Femur (tissue), 1 donor: ENCODE measurements at regions not wholly inside any gene's neighbourhood (a gene's known extent, or its start where the extent isn't known, plus 50 kb on each side); places are given as distances from the start of the nearest gene placed in this dataset.

ENCODE experiments used
- DNase-seq: peaks from one replicate; pipeline ENCODE4 v3.0.0-alpha.2; 2017

DNA sequence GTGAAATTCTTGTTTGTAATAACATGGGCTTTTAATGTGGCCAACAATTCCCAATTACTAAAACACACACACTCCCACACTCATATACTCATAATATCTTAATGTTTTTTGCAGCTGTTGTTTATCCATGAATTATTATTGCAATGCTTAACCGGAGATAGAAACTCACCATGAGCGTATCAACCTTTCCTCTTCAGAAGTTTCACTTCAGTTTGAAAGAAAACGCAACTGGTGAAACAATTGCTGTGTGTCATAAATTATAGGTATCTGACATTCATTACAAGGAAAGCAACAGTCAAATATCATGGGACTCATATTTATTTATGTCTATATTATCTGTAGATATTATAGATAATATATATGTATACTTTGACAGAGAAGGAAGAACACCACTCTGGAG is 104.1 kb downstream of the HDGFL1 start:
- DNase-seq, result no peak

DNA sequence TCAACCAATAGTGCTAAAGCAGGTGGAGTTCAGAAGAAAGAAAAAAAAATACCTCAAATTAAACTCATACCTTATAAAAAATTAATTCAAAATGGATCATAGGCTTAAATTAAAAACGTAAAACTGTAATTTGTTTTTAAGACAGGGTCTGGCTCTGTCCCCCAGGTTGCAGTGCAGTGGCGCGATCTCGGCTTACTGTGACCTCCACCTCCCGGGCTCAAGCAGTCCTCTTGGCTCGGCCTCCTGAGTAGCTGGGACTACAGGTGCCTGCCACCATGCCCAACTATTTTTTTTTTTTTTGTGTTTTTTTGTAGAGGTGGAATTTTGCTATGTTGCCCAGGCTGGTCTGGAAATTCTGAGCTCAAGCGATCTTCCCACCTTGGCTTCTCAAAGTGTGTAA is 111.6 kb downstream of the HDGFL1 start:
- no peak for DNase-seq

DNA sequence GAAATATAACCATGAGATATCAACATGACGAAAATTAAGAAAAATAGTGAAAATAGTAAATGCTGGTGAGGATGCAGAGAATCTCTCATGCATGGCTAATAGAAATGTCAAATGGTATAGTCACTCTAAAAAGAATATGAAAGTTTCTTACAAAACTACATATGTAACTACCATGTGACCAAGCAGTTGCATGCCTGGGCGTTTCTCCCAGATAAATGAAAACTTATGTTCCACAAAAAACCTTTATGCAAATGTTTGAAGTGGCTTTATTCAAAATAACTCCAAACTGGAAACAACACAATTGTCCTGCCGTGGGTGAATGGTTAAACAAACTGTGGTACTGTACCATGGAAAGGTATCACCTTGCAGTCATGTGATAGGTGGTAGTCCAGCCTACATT is 112.4 kb downstream of the HDGFL1 start:
- no peak for DNase-seq

DNA sequence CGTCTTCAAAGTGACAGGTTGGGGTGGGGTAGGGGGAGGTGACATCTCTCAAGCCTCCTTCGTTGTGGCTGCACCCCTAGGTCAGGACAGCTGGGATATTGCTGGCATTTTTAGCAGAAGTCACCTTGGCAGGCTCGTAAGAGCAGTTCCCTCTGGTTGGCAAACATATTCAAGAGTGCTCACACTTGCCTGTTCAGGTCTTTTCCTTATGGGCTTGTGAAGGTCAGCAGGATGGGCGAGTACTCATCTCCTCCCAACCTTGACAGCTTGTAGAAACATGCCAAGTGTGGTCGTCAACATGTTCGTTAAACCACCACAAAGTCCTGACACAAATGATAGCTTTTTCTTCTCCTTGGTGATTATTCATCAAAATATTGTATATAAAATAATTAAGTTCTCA is 113.6 kb downstream of the HDGFL1 start:
- DNase-seq, result no peak

DNA sequence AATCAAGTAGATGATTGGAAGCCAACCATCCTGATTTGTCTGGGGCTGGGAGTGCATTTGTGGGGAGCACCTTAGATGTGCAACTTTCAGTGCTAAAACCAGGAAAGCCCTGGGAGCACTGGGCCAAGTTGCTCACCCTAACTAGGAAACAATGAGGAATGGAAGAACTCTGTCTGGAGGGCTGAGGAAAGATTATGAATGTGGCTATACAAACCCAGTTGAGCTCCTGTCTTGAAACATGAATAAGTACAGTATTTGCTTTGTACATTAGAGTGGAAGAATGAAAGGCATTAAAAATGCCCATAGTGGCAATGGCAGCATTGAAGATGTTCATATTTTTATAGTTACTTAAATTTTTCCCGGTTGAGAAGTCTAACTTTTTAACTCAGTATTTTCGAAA is 121.1 kb downstream of the HDGFL1 start:
- no peak for DNase-seq

DNA sequence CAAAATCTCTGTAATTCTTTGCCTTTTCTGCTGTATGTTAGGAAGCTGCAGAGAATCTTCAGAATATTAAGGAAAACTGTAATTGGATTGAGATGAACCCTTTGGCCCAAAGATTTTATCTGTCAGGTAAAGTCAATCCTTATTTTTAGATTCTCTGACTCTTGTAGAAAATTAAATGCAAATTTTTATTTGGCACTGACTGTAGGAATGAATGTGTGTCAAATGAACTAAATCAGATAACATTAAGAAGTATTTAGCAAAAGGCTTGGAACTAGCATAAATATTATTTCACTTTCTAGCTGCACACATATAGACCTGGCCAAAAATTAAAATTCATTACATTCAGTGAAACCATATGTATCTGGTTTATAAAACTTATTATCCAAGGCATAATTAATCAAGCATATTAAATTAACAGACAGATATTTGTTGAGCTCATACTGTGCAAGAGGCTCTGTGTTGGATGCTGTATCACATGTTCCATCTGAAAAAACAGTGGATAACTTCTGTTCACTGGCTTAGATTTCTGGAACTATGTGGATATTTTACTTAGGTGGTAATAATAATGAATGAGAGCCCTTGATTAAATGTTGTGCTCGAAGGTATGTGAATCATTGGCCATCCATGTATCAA is 124.8 kb downstream of the HDGFL1 start:
- no peak for DNase-seq

DNA sequence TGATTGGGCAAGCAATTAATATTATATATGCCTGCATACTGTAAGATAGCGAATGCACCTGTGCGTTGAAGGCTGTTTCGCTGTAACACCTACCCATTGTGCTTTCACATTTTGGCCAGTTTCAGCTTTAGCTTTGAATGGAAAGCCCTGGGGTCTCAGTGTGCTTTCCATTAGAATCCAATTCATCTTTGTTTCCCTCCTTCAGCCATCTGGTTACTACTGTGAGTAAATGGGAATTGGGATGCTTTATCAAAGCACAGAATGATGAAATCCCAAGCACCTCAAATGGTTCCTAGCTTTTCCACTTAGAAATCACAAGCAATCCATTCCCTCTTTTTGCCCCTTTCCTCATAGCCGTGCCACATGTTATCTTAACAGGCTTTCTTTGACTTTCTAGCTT is 127.1 kb downstream of the HDGFL1 start:
- DNase-seq, result no peak

DNA sequence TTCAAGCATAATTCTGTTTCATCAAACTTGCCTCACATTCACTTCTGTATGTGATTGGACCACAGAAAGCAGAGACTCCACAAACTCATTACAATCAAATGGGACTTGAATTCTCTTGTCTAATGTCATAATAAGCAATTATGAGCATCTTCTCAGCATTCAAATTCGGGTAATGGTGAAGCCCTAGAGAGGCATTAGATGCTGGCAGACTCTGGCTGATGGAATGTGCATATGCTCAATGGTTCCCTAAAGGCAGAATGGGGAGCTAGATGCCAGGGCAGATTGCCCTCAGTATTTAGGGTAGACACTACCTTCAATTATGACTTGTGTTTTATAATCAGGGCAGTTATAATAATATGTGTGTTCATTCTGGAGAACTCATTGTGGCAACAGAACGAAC is 127.9 kb downstream of the HDGFL1 start:
- DNase-seq, result no peak

DNA sequence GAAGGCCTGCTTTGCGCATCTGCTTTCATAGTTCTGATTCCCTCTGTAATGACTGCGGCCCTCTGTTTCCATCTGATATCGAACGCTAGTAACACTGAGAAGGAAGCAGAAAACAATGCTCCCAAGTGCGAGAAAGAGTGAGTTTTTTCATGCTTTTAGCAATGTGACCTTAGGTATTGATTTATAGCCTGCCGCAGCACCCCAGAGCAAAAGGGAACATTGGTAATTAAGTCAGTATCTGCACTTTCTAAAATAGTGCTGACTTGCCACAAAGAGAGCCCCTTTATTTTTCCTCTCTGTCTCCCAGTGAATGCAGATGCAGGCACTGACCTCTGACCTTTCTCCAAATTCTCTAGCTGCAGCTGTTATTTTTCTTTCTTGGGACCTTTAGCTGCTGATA is 129.8 kb downstream of the HDGFL1 start:
- DNase-seq, result no peak

DNA sequence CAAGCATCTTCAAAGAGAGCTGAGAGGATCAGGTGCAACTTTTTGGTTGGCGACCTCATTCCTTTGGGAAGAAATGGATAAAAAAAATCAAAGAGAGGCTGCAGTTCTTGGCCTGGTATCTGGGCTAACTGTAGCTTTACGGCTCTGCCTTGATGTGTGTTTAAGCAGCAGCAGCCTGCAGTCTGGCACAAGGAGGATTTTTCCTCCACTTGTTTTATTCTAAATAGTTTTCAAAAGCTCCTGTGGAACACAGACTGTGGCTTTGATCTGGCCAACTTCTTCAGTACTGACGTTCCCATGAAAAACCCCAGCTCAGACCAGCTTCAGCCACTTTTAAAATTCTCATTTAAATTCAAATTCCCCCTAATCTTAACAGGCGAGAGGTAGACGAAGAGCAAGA is 137.3 kb downstream of the HDGFL1 start:
- no peak for DNase-seq

DNA sequence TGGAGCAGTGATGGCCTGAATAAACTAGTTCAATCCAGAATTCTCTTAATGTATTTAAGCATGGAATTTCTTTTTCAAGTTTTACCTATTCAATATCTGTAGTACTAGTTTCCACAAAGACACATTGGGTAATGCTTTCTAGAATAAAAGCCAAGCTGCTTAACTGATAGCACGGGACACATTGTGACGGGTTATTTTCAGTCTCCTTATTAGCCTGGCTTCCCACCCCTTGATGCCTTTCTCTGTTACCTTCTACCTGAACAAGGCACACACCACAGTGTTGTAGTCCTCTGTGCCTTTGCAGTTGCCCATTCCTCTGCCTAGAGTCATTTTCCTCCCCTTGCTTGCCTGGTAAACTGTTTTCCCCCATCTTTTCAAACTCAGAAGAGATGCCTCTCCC is 139.1 kb downstream of the HDGFL1 start:
- no peak for DNase-seq

DNA sequence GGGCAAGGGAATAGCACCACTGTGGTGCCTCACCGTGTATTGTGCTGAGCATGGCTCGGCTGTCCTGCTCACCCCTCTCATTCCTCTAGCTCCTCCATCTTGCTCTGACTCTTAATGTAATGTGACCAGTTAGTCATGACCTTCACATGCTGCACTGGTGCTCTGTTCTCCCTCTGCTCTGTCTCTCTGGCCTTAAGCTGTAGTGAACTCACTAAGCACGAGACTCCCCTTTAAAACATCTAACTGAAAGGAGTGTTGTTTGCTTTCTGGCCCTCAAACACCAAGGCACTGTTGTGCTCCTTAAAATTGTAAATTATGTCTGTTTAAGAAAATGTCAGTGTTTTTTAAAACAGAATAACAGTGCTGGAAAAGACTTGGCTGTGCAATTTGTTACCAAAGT is 140.4 kb downstream of the HDGFL1 start:
- DNase-seq, result no peak

DNA sequence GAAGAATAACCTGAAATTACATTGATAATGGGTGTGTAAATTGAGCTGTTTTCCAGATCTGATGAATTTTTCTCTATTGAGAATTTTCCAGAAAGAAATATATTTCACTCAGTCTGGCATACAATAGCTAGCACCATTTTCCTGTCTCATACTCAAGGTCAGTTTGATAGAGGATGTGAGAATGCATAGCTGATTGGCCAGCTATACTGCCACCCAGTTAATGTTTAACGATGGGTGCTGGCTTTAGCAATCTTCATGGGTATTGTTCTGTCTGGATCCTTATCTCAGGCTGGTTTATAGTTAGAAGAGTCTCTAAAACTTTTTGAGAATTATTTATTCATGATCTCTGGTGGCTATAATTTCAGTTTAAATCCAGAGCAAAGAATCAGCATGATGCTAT is 147.4 kb downstream of the HDGFL1 start:
- DNase-seq, result no peak

DNA sequence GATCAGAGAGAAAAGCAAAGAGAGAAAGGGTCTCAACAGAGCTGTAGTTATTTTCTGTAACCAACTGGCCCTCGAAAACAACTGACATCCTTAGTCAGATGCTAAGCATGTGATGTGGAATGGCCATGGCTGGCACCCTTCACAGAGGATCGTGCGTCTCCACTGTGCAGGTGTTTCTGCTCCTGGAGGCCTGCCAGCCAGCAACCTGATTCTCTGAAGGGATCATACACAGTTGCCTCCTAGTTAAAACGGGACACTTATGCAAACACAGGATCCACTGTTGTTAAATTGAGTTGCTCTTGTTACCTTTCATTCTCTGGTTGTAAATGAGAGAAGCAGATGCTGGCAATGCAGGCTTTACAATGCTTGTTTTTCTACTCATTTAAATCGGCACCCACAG is 148.5 kb downstream of the HDGFL1 start:
- DNase-seq, result peak; percentile 68

DNA sequence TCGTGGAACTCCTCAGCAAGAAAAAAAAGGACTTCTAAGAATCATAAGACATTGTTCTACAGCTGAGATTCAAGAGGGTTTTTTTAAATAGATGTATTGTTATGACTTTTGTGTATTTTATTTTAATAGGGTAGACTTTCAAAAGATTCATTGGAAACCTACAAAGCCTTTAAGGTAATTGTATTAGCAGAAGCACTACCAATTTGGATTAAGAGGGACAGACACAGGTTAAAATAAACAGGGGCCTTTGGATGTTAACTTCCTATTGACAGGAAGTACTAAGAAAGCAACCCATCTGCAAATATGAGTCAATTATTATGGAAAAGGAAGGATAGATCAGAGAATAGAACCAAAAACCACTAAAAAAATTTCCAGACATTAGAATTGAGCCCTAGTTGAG is 153.5 kb downstream of the HDGFL1 start:
- DNase-seq, result no peak

DNA sequence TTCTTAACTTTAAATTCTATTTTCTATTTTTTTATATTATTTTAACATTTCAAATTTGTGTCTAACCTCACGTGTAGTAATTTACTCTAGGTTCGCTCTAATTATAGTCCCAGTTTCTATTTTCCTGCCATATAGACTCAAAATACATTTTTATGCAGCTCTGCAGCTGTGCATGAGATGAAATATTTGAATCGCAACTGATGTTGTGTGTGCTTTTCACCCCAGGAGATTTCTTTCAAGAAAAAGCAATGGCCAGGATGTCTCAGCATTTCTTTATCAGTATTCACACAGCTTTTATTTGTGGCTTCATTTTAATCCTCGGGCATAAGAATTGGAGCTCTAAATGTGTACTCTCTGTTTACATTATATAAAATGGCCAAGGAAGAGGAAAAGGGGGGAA is 157.6 kb downstream of the HDGFL1 start:
- no peak for DNase-seq

DNA sequence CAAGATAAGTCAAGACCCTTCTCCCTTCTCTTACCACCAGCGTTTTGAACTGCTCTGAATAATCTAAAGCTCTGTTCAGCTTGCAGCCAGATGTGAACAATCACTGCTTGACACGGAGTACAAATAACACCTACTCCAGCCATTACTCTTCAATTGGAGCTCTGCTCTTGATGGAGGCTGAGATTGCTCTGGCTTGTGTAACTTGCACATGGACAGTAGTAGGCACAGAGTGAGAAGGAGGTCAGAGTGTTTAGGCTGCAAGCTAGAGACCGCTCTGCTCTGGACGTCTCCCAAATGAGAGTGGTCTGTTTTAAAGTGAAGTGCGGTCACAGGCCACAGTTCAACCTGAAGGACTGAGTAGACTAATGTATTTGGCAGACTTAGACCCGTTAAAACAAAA is 158.3 kb downstream of the HDGFL1 start:
- DNase-seq, result no peak

DNA sequence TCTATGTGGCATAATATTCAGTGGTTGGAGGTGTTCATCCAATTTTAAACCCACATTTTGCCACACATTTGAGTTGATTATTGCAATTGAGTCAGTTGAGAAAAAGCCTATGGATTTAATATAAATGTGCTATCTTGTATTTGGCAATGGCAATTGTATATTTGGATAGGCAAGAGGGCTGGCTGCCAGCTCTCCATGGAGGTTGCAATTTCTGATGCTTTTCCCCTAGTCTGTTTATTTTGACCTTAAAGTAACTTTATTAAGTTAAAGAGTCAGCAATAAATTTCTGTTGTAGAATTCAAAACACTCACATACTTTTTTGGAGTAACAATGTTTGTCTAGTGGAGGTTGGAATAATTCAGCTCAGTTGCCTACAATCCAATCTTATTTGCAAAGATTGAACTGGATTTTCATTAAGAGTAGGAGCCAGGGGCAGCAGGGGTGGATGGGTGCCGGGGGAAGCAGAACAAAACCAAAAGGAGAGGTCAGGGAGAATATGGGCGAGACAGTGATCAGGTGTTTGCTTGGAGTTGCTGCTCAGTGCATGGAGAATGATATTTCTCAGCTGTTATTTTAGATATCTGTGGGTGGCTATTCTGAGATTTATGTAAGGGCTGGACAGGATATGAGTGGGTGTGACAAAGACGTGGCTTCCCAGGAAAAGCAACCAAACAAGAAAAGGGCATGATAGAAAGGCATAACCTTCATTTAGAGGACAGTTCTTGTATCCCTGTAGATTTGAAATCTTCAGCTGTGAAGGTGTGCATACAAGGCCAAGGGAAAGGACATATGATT is 163.0 kb downstream of the HDGFL1 start:
- DNase-seq, result no peak

DNA sequence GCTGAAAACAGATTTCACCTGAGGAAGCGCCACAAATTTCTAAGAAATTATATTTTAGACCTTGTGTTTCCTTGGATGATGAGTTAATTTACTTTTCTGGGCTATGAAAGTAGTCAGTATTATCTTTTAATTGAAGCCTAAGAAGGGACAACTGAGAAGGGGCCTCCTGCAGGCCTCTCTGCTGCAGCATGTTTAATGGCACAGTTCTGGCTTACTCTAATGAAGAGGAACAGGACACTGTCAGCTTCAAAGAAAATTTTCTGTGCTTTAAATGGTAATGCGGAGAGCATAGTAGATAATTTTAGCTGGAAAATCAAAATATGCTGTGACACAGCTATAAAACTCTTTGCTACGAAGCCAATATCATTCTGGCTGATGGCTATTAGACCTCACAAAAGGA is 167.4 kb downstream of the HDGFL1 start:
- DNase-seq, result no peak

DNA sequence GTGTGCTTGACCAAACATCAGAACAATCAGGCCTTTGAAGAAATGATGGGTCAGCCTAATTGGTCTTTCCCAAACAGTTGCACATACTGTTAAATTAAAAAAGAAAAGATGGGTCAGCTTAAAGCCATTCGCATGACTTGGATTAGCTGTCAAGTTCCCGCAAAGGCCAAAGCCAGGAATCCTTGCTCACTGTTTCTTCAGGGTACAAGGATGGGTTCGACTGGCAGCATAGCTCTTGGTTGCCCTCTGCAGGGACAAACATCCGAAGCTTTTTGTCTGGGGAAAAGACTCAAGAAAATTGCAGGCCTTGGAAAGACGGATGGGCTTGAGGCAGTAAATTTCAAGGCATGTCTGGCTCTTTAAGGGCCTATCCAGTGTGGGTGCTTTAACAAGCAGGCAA is 168.0 kb downstream of the HDGFL1 start:
- peak; percentile 55 for DNase-seq

DNA sequence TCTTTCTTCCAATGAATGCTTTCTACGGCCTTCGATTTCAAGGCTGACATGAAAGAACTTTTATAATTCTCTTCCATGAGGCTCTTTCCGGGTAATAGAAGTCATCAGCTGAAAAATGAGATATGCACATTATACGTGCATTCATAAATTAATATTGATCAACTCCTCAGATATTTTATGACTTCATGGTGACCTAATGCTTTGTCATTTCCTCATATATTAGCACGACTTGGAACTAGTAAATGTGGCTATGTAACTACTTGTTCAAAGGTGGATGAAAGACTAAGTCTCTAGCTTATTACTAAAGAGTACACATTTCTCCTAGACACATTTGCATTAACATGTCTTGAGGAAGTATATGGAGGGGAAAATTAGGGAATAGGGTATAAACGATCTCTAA is 168.8 kb downstream of the HDGFL1 start:
- DNase-seq, result no peak

DNA sequence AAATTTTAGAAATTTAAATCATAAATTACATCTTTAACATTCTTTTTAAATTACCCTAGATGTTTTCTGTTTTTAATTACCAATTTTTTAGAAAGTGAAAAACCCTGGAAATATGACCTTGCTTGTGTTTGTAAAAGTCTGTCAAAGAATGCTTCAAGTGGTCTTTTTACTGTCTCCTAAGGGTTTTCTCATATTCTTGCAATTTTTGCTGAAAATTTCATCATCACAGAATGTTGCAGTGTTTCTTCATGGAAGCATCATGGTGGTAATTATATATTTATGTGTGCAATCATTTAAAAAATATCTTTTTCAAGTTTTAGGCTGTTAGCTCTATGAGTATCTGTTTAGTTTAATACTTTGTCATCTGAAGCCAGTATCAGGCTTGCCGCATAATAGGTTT is 178.2 kb downstream of the HDGFL1 start:
- no peak for DNase-seq

DNA sequence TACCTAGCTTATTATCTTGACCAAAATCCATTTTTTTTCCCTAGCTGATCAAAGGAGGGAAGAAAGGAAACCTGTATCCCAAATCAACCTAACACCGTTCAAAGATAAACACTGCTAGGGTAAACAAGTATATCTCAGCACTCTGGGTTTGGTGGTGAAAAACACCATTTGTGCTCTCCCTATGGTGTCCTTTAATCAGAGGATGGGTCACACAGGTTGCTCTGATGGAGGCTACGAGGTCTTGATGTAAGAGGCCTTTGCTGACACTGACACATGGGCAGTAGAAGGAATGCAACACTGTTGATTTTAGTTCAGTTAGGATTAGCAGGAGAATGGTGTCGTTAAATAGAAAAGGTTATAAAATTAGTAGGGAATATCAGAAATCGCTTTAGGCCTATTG is 179.3 kb downstream of the HDGFL1 start:
- no peak for DNase-seq

DNA sequence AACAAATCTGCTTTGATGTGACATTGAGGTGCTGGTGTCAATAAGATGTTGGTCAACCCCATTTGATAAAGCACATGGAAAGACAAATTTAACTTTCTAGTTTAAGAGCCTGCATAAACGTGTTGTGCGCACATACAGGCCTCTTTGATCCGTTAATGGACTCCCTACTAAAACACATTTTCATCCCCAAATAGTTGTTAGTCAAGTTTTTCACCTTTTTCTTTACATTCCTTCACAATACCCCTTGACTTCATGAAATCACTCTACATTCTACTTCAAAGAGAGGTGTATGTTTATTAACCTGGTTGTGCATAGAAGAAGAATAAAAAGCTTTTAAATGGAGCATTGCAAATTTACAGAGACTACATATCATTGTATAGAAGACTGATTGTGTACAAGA is 180.3 kb downstream of the HDGFL1 start:
- no peak for DNase-seq

DNA sequence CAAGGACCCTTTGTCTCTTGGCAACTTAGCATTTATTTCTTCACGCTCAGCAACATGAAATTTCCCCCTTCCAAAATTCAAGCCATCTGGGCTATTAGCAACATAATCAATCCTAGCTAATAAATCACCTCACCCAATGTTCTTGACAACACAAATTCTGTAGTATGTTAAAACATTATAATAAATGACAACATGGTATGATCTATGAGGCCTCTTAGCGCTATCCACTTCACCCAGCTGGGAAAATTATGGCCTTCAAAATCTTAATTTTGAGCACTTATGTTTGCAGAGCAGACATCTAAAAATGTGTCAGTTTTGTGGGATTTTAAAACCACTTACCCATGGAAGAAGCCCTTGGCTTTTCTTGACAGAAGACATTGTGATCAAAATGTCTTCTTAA is 181.9 kb downstream of the HDGFL1 start:
- no peak for DNase-seq
